IMR-90 (cell line): ENCODE measurements at regions not wholly inside any gene's neighbourhood (a gene's known extent, or its start where the extent isn't known, plus 50 kb on each side); places are given as distances from the start of the nearest gene placed in this dataset.

Source experiments
- ATAC-seq: fragments of 200-7000 bp; cut with Tn5 transposase; 2 replicates; pipeline ENCODE4 v1.9.1; 2020; ENCODE audit warnings: low read depth, mild to moderate bottlenecking, moderate library complexity
- BruUV-seq: library from RNA; stranded (reverse); fragments of 400-500 nt; replicated peaks from 2 replicates; lab custom pipeline; 2021; lab: Mats Ljungman, UMichigan
- CTCF ChIA-PET: fragments of 300-600 bp; formaldehyde crosslinking; extraction: SDS; loops from one replicate; lab custom pipeline; 2021; ENCODE audit warnings: antibody characterized with exemption; lab: Yijun Ruan, JAX
- POLR2A ChIA-PET: fragments of 300-600 bp; sonication (Branson Sonifier 250); formaldehyde crosslinking; loops from one replicate; lab custom pipeline; 2022; ENCODE audit warnings: antibody characterized with exemption; ENCODE audit not compliant: unreplicated experiment; lab: Charles Lee
- DNase-seq: peaks from one replicate; pipeline ENCODE4 v3.0.0; 2013
- H2AFZ ChIP-seq: replicated peaks from 2 replicates; pipeline ENCODE3; 2013; ENCODE audit warnings: low read length, mild to moderate bottlenecking; ENCODE audit not compliant: poor library complexity
- H2AK5ac ChIP-seq: 2 replicates; pipeline ENCODE4 v1.6.1; 2013; ENCODE audit warnings: low read depth, low read length, inconsistent platforms
- H2AK9ac ChIP-seq: replicated peaks from 2 replicates; pipeline ENCODE3; 2013; ENCODE audit warnings: mild to moderate bottlenecking, low read depth, low read length, moderate library complexity; ENCODE audit not compliant: poor library complexity
- H2BK120ac ChIP-seq: 2 replicates; pipeline ENCODE4 v1.6.1; 2013; ENCODE audit warnings: low read depth, low read length, inconsistent platforms
- H2BK15ac ChIP-seq: 3 replicates; pipeline ENCODE4 v1.6.1; 2013; ENCODE audit warnings: low read depth, low read length, inconsistent platforms
- H2BK20ac ChIP-seq: 2 replicates; pipeline ENCODE4 v1.6.1; 2013; ENCODE audit warnings: low read depth, mild to moderate bottlenecking, inconsistent platforms, low read length, moderate library complexity
- H2BK5ac ChIP-seq: 2 replicates; pipeline ENCODE4 v1.6.1; 2013; ENCODE audit warnings: mild to moderate bottlenecking, low read depth, low read length, inconsistent platforms; ENCODE audit not compliant: poor library complexity, severe bottlenecking
- H3K14ac ChIP-seq: replicated peaks from 2 replicates; pipeline ENCODE4 v1.6.1; 2013; ENCODE audit warnings: low read depth, low read length, inconsistent platforms
- H3K18ac ChIP-seq: 2 replicates; pipeline ENCODE4 v1.6.1; 2013; ENCODE audit warnings: low read depth, low read length, control low read depth
- H3K23ac ChIP-seq: 2 replicates; pipeline ENCODE4 v1.6.1; 2013; ENCODE audit warnings: low read depth, low read length, inconsistent platforms
- H3K27ac ChIP-seq: 2 replicates; pipeline ENCODE4 v1.5.1; 2013; ENCODE audit warnings: mild to moderate bottlenecking, control low read depth, low read length; ENCODE audit not compliant: insufficient read depth
- H3K27me3 ChIP-seq: 2 replicates; pipeline ENCODE4 v1.6.1; 2013; ENCODE audit warnings: low read length; ENCODE audit not compliant: control insufficient read depth, insufficient read depth
- H3K36me3 ChIP-seq: 2 replicates; pipeline ENCODE4 v1.6.1; 2013; ENCODE audit warnings: low read length, mixed read lengths; ENCODE audit not compliant: control insufficient read depth, insufficient read depth
- H3K4ac ChIP-seq: 2 replicates; pipeline ENCODE4 v1.6.1; 2013; ENCODE audit warnings: low read depth, low read length, inconsistent platforms
- H3K4me1 ChIP-seq: 2 replicates; pipeline ENCODE4 v1.6.1; 2013; ENCODE audit warnings: low read length, mixed read lengths; ENCODE audit not compliant: control insufficient read depth, insufficient read depth
- H3K4me2 ChIP-seq: 2 replicates; pipeline ENCODE4 v1.6.1; 2013; ENCODE audit warnings: low read depth, mild to moderate bottlenecking, control low read depth, low read length, moderate library complexity
- H3K4me3 ChIP-seq: 2 replicates; pipeline ENCODE4 v1.5.1; 2013; ENCODE audit warnings: low read depth, mild to moderate bottlenecking, control low read depth, low read length, moderate library complexity; ENCODE audit not compliant: insufficient read depth
- H3K56ac ChIP-seq: 2 replicates; pipeline ENCODE4 v1.6.1; 2013; ENCODE audit warnings: low read length, inconsistent platforms; ENCODE audit not compliant: insufficient read depth; ENCODE audit errors: extremely low read depth
- H3K79me1 ChIP-seq, 2 experiments: 2 replicates each; pipeline ENCODE4 v1.6.1; 2013; ENCODE audit warnings: low read length in 2 of 2, inconsistent platforms in 1 of 2, low read depth in 1 of 2
- H3K9ac ChIP-seq: 2 replicates; pipeline ENCODE4 v1.6.1; 2013; ENCODE audit warnings: low read depth, low read length, control low read depth
- H3K9me1 ChIP-seq: 2 replicates; pipeline ENCODE4 v1.6.1; 2013; ENCODE audit warnings: low read length, inconsistent platforms; ENCODE audit not compliant: insufficient read depth
- H3K9me3 ChIP-seq: 2 replicates; pipeline ENCODE4 v1.6.1; 2013; ENCODE audit warnings: low read length; ENCODE audit not compliant: control insufficient read depth, insufficient read depth
- H4K20me1 ChIP-seq: 2 replicates; pipeline ENCODE4 v1.6.1; 2013; ENCODE audit warnings: low read length, inconsistent platforms; ENCODE audit not compliant: insufficient read depth
- H4K5ac ChIP-seq: 2 replicates; pipeline ENCODE4 v1.6.1; 2013; ENCODE audit warnings: mild to moderate bottlenecking, low read depth, low read length, control low read depth
- H4K8ac ChIP-seq, 2 experiments: 2 replicates each; pipeline ENCODE4 v1.6.1; 2013; ENCODE audit warnings: low read depth in 2 of 2, low read length in 2 of 2, control low read depth in 1 of 2, inconsistent platforms in 1 of 2
- H4K91ac ChIP-seq: 2 replicates; pipeline ENCODE4 v1.6.1; 2013; ENCODE audit warnings: low read depth, low read length, inconsistent platforms; ENCODE audit not compliant: insufficient read depth
- CEBPB ChIP-seq: IDR thresholded peaks from 2 replicates; pipeline ENCODE4 v1.6.1; 2012; ENCODE audit warnings: low read depth, low read length, improper control_type of control experiment
- FOS ChIP-seq: fragments of 150-350 bp; IDR thresholded peaks from 2 replicates; pipeline ENCODE4 v1.6.1; 2016; ENCODE audit warnings: low read depth, low read length
- MAFK ChIP-seq: IDR thresholded peaks from 2 replicates; pipeline ENCODE4 v1.6.1; 2012; ENCODE audit warnings: low read depth, low read length, improper control_type of control experiment
- MAZ ChIP-seq: IDR thresholded peaks from 2 replicates; pipeline ENCODE4 v1.6.1; 2012; ENCODE audit warnings: low read depth, mild to moderate bottlenecking, low read length, improper control_type of control experiment, moderate library complexity, borderline replicate concordance
- MXI1 ChIP-seq: IDR thresholded peaks from 2 replicates; pipeline ENCODE4 v1.6.1; 2012; ENCODE audit warnings: low read depth, mild to moderate bottlenecking, low read length, moderate library complexity, borderline replicate concordance
- NFE2L2 ChIP-seq: fragments of 150-350 bp; IDR thresholded peaks from 2 replicates; pipeline ENCODE4 v1.6.1; 2016; ENCODE audit warnings: low read depth, mild to moderate bottlenecking, low read length
- POLR2A ChIP-seq: IDR thresholded peaks from 2 replicates; pipeline ENCODE4 v1.6.1; 2012; ENCODE audit warnings: mild to moderate bottlenecking, low read depth, low read length
- RAD21 ChIP-seq: IDR thresholded peaks from 2 replicates; pipeline ENCODE4 v1.6.1; 2012; ENCODE audit warnings: low read length, improper control_type of control experiment
- RCOR1 ChIP-seq: IDR thresholded peaks from 2 replicates; pipeline ENCODE4 v1.6.1; 2012; ENCODE audit warnings: mild to moderate bottlenecking, low read length, improper control_type of control experiment; ENCODE audit not compliant: insufficient replicate concordance
- RFX5 ChIP-seq: IDR thresholded peaks from 2 replicates; pipeline ENCODE4 v1.8.0; 2012; ENCODE audit warnings: low read depth, mild to moderate bottlenecking, low read length, moderate library complexity
- SMC3 ChIP-seq: fragments of 150-350 bp; IDR thresholded peaks from 2 replicates; pipeline ENCODE4 v1.6.1; 2016; ENCODE audit warnings: low read depth, mild to moderate bottlenecking, antibody characterized with exemption, low read length, moderate library complexity
- USF2 ChIP-seq: fragments of 150-350 bp; IDR thresholded peaks from 2 replicates; pipeline ENCODE4 v1.6.1; 2017; ENCODE audit warnings: mild to moderate bottlenecking, antibody characterized with exemption, low read length, low read depth
- WGBS, 2 experiments: methylation state at CpG; one replicate each; pipeline versions ENCODE4 v1.1.5 to v1.1.7; 2013; ENCODE audit warnings: missing lambda C conversion rate in 2 of 2; ENCODE audit not compliant: insufficient read length in 1 of 2; ENCODE audit errors: extremely low coverage in 2 of 2; 5-methylcytosine and 5-hydroxymethylcytosine counted together
- dilution Hi-C: fragments of 300-500 bp; cut with HindIII; formaldehyde crosslinking; loops from one replicate; pipeline ENCODE4 v1.14.3; 2018; ENCODE audit warnings: low sequenced_read_pairs; ENCODE audit not compliant: unreplicated experiment
- in situ Hi-C: fragments of 300-500 bp; cut with MboI; formaldehyde crosslinking; loops from 3 replicates; pipeline ENCODE4 v1.14.3; 2019; ENCODE audit warnings: low sequenced_read_pairs, inconsistent platforms, mixed read lengths
- intact Hi-C: fragments of 100-400 bp; cut with micrococcal nuclease; formaldehyde crosslinking; loops from 2 replicates; pipeline ENCODE4 v1.10.0; 2022
- TF ChIP-seq, protein P1 (sequence below): fragments of 150-350 bp; IDR thresholded peaks from 2 replicates; pipeline ENCODE4 v1.6.1; 2016; ENCODE audit warnings: low read depth, mild to moderate bottlenecking, low read length, moderate library complexity, borderline replicate concordance
- TF ChIP-seq, protein P2 (sequence below): conservative IDR thresholded peaks from 2 replicates; pipeline ENCODE4 v1.5.1; 2012; ENCODE audit warnings: mild to moderate bottlenecking, low read depth, low read length, improper control_type of control experiment

- Histone ChIP-seq H3K56ac (no peak overlapping the region), H3K4me2 (no peak overlapping the region), H4K91ac (no peak overlapping the region), H2BK15ac (no peak overlapping the region), H2AK5ac (no peak overlapping the region), H3K9me3 (no peaks in the 10 kb centered on the region), H3K23ac (no peak overlapping the region), H2BK20ac (no peak overlapping the region), H3K9ac (no peak overlapping the region), H3K36me3 (no peaks in the 10 kb centered on the region), H3K27ac (no peak overlapping the region), H2BK120ac (no peak overlapping the region), H3K9me1 (no peaks in the 10 kb centered on the region), H3K79me1 (no peaks in the 10 kb centered on the region), H2AK9ac (no peak overlapping the region), H3K18ac (no peak overlapping the region), H2BK5ac (no peak overlapping the region), H4K5ac (no peak overlapping the region), H4K8ac (no peak overlapping the region), H3K4me1 (no peaks in the 10 kb centered on the region), H3K14ac (no peak overlapping the region), H3K4me3 (no peak overlapping the region), H4K20me1 (no peaks in the 10 kb centered on the region), H3K4ac (no peak overlapping the region), H2AFZ (no peak overlapping the region), H3K27me3 (no peaks in the 10 kb centered on the region)
- WGBS, 2 experiments: no CpG with 5 or more reads among the region's 2 CpGs
- DNase-seq (no peak), ATAC-seq (no peak)
- ChIA-PET CTCF (interaction anchor here (1.0 kb wide), 1 partner anchor 13 kb away, joined by 3 read pairs; no protein-coding TSS in a partner anchor), POLR2A (no interaction called here)
- no peak for TF ChIP-seq RAD21
- no peak for TF ChIP-seq SMC3
- TF ChIP-seq, protein P1, sequence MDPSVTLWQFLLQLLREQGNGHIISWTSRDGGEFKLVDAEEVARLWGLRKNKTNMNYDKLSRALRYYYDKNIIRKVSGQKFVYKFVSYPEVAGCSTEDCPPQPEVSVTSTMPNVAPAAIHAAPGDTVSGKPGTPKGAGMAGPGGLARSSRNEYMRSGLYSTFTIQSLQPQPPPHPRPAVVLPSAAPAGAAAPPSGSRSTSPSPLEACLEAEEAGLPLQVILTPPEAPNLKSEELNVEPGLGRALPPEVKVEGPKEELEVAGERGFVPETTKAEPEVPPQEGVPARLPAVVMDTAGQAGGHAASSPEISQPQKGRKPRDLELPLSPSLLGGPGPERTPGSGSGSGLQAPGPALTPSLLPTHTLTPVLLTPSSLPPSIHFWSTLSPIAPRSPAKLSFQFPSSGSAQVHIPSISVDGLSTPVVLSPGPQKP: no peak
- no peak for TF ChIP-seq NFE2L2
- no peak for TF ChIP-seq CEBPB
- TF ChIP-seq FOS: no peak
- TF ChIP-seq POLR2A: no peak
- no peak for TF ChIP-seq USF2
- no peak for TF ChIP-seq RCOR1
- no peak for TF ChIP-seq RFX5
- no peak for TF ChIP-seq MAZ
- TF ChIP-seq MAFK: no peak
- no peak for TF ChIP-seq MXI1
- TF ChIP-seq, protein P2, sequence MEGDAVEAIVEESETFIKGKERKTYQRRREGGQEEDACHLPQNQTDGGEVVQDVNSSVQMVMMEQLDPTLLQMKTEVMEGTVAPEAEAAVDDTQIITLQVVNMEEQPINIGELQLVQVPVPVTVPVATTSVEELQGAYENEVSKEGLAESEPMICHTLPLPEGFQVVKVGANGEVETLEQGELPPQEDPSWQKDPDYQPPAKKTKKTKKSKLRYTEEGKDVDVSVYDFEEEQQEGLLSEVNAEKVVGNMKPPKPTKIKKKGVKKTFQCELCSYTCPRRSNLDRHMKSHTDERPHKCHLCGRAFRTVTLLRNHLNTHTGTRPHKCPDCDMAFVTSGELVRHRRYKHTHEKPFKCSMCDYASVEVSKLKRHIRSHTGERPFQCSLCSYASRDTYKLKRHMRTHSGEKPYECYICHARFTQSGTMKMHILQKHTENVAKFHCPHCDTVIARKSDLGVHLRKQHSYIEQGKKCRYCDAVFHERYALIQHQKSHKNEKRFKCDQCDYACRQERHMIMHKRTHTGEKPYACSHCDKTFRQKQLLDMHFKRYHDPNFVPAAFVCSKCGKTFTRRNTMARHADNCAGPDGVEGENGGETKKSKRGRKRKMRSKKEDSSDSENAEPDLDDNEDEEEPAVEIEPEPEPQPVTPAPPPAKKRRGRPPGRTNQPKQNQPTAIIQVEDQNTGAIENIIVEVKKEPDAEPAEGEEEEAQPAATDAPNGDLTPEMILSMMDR: no peak
- BruUV-seq: no TSS peak
- intact Hi-C loops: no loop called here
- in situ Hi-C loops: no loop called here
- dilution Hi-C loops: no loop called here
These were observed 101.1 kb downstream of the NAA11 start for GRCh38 chr4:79224777-79225104.
